SK-N-SH treated with all-trans-retinoic acid at 6 μM for 48 hours (cell line): ENCODE measurements at regions not wholly inside any gene's neighbourhood (a gene's known extent, or its start where the extent isn't known, plus 50 kb on each side); places are given as distances from the start of the nearest gene placed in this dataset.

Experiments used
- ATAC-seq: fragments of 200-7000 bp; cut with Tn5 transposase; 3 replicates; pipeline ENCODE4 v1.9.1; 2020; ENCODE audit warnings: mild to moderate bottlenecking, moderate library complexity
- ARNTL ChIP-seq: fragments of 450-650 bp; formaldehyde crosslinking; IDR thresholded peaks from 2 replicates; pipeline ENCODE4 v1.5.0; 2020; ENCODE audit warnings: low read depth, mild to moderate bottlenecking, moderate library complexity, borderline replicate concordance
- BACH2 ChIP-seq: fragments of 250-450 bp; sonication (Bioruptor Pico); IDR thresholded peaks from 2 replicates; pipeline ENCODE4 v1.9.0; 2021; ENCODE audit warnings: mild to moderate bottlenecking, borderline replicate concordance
- CREB5 ChIP-seq: fragments of 250-450 bp; sonication (Bioruptor Pico); IDR thresholded peaks from 2 replicates; pipeline ENCODE4 v1.5.1; 2020; ENCODE audit warnings: low read depth, mild to moderate bottlenecking, moderate library complexity
- CSDC2 ChIP-seq: fragments of 250-450 bp; sonication (Bioruptor Pico); IDR thresholded peaks from 2 replicates; pipeline ENCODE4 v1.5.0; 2020; ENCODE audit warnings: mild to moderate bottlenecking, moderate library complexity
- ESRRG ChIP-seq: fragments of 250-450 bp; sonication (Bioruptor Pico); IDR thresholded peaks from 2 replicates; pipeline ENCODE4 v1.6.1; 2021; ENCODE audit warnings: mild to moderate bottlenecking
- GLIS3 ChIP-seq: fragments of 250-450 bp; sonication (Bioruptor Pico); IDR thresholded peaks from 2 replicates; pipeline ENCODE4 v1.5.0; 2020; ENCODE audit warnings: mild to moderate bottlenecking, moderate library complexity
- ISL1 ChIP-seq: fragments of 250-450 bp; sonication (Bioruptor Pico); IDR thresholded peaks from 2 replicates; pipeline ENCODE4 v2.1.2; 2022; ENCODE audit warnings: mild to moderate bottlenecking, moderate library complexity
- OSR1 ChIP-seq: fragments of 250-450 bp; sonication (Bioruptor Pico); IDR thresholded peaks from 2 replicates; pipeline ENCODE4 v1.8.0; 2022; ENCODE audit warnings: moderate library complexity, mild to moderate bottlenecking, inconsistent platforms
- PPARA ChIP-seq: fragments of 250-450 bp; sonication (Bioruptor Pico); IDR thresholded peaks from 2 replicates; pipeline ENCODE4 v1.5.0; 2020; ENCODE audit warnings: mild to moderate bottlenecking, borderline replicate concordance
- RARB ChIP-seq: fragments of 250-450 bp; sonication (Bioruptor Pico); IDR thresholded peaks from 2 replicates; pipeline ENCODE4 v1.8.0; 2021; ENCODE audit warnings: mild to moderate bottlenecking, moderate library complexity
- SNAI2 ChIP-seq: fragments of 250-450 bp; sonication (Bioruptor Pico); IDR thresholded peaks from 2 replicates; pipeline ENCODE4 v1.5.0; 2020; ENCODE audit warnings: mild to moderate bottlenecking, moderate library complexity
- TCF4 ChIP-seq: fragments of 250-450 bp; sonication (Bioruptor Pico); IDR thresholded peaks from 2 replicates; pipeline ENCODE4 v1.8.0; 2021; ENCODE audit warnings: mild to moderate bottlenecking, moderate library complexity, borderline replicate concordance
- TOX ChIP-seq: fragments of 250-450 bp; sonication (Bioruptor Pico); IDR thresholded peaks from 2 replicates; pipeline ENCODE4 v1.8.0; 2021; ENCODE audit warnings: mild to moderate bottlenecking, moderate library complexity, borderline replicate concordance
- TSHZ2 ChIP-seq: fragments of 250-450 bp; sonication (Bioruptor Pico); IDR thresholded peaks from 2 replicates; pipeline ENCODE4 v1.5.0; 2020; ENCODE audit warnings: mild to moderate bottlenecking, moderate library complexity
- ZC3H10 ChIP-seq: fragments of 250-450 bp; sonication (Bioruptor Pico); IDR thresholded peaks from 2 replicates; pipeline ENCODE4 v1.5.1; 2021; ENCODE audit warnings: mild to moderate bottlenecking, moderate library complexity
- ZFP3 ChIP-seq: fragments of 250-450 bp; sonication (Bioruptor Pico); IDR thresholded peaks from 2 replicates; pipeline ENCODE4 v1.5.0; 2020; ENCODE audit warnings: mild to moderate bottlenecking, moderate library complexity
- ZFP30 ChIP-seq: fragments of 450-650 bp; formaldehyde crosslinking; IDR thresholded peaks from 2 replicates; pipeline ENCODE4 v1.5.0; 2022; ENCODE audit warnings: mild to moderate bottlenecking, moderate library complexity
- ZNF565 ChIP-seq: fragments of 450-650 bp; formaldehyde crosslinking; conservative IDR thresholded peaks from 2 replicates; pipeline ENCODE4 v1.5.0; 2020; ENCODE audit warnings: low read depth, mild to moderate bottlenecking, moderate library complexity
- ZNF70 ChIP-seq: fragments of 450-650 bp; formaldehyde crosslinking; IDR thresholded peaks from 2 replicates; pipeline ENCODE4 v1.5.0; 2020; ENCODE audit warnings: mild to moderate bottlenecking, moderate library complexity
- ZNF8 ChIP-seq: fragments of 450-650 bp; formaldehyde crosslinking; IDR thresholded peaks from 2 replicates; pipeline ENCODE4 v1.5.0; 2020; ENCODE audit warnings: mild to moderate bottlenecking, moderate library complexity
- TF ChIP-seq, protein P1 (sequence below): fragments of 250-450 bp; sonication (Bioruptor Pico); IDR thresholded peaks from 2 replicates; pipeline ENCODE4 v1.8.0; 2020; ENCODE audit warnings: mild to moderate bottlenecking, moderate library complexity, borderline replicate concordance
- TF ChIP-seq, protein P2 (sequence below): fragments of 250-450 bp; sonication (Bioruptor Pico); IDR thresholded peaks from 2 replicates; pipeline ENCODE4 v1.5.1; 2021; ENCODE audit warnings: mild to moderate bottlenecking, moderate library complexity

DNA sequence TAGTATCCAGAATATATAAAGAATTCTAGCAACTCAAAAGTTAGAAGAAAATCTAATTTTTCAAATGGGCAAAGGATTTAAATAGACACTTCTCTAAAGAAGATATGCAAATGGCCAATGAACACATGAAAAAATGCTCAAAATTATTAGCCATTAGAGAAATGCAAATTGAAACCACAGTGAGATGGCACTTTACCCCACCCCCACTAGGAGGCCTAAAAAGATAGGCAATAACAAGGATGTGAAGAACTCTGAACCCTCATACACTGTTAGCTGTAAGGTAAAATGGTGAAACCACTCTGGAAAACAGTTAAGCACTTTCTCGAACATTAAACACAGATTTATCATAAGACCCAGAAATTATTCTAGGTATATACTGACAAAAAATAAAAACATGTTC is 71.4 kb upstream of the IRX6 start:
- no peak for TF ChIP-seq ESRRG (CRISPR knock-in tag)
- TF ChIP-seq PPARA (CRISPR knock-in tag): no peak
- TF ChIP-seq ARNTL: no peak
- no peak for TF ChIP-seq CREB5 (CRISPR knock-in tag)
- TF ChIP-seq ZFP30 (CRISPR knock-in tag): no peak
- no peak for TF ChIP-seq CSDC2 (CRISPR knock-in tag)
- no peak for TF ChIP-seq ISL1 (CRISPR knock-in tag)
- TF ChIP-seq, protein P1, sequence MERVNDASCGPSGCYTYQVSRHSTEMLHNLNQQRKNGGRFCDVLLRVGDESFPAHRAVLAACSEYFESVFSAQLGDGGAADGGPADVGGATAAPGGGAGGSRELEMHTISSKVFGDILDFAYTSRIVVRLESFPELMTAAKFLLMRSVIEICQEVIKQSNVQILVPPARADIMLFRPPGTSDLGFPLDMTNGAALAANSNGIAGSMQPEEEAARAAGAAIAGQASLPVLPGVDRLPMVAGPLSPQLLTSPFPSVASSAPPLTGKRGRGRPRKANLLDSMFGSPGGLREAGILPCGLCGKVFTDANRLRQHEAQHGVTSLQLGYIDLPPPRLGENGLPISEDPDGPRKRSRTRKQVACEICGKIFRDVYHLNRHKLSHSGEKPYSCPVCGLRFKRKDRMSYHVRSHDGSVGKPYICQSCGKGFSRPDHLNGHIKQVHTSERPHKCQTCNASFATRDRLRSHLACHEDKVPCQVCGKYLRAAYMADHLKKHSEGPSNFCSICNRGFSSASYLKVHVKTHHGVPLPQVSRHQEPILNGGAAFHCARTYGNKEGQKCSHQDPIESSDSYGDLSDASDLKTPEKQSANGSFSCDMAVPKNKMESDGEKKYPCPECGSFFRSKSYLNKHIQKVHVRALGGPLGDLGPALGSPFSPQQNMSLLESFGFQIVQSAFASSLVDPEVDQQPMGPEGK: no peak
- no peak for TF ChIP-seq ZNF8 (CRISPR knock-in tag)
- no peak for TF ChIP-seq TOX (CRISPR knock-in tag)
- no peak for TF ChIP-seq ZNF70 (CRISPR knock-in tag)
- no peak for TF ChIP-seq BACH2
- TF ChIP-seq SNAI2 (CRISPR knock-in tag): no peak
- TF ChIP-seq ZFP3: no peak
- TF ChIP-seq TSHZ2 (CRISPR knock-in tag): no peak
- no peak for TF ChIP-seq OSR1 (CRISPR knock-in tag)
- TF ChIP-seq, protein P2, sequence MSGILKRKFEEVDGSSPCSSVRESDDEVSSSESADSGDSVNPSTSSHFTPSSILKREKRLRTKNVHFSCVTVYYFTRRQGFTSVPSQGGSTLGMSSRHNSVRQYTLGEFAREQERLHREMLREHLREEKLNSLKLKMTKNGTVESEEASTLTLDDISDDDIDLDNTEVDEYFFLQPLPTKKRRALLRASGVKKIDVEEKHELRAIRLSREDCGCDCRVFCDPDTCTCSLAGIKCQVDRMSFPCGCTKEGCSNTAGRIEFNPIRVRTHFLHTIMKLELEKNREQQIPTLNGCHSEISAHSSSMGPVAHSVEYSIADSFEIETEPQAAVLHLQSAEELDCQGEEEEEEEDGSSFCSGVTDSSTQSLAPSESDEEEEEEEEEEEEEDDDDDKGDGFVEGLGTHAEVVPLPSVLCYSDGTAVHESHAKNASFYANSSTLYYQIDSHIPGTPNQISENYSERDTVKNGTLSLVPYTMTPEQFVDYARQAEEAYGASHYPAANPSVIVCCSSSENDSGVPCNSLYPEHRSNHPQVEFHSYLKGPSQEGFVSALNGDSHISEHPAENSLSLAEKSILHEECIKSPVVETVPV (CRISPR knock-in tag): no peak
- TF ChIP-seq ZC3H10 (CRISPR knock-in tag): no peak
- TF ChIP-seq ZNF565 (CRISPR knock-in tag): no peak
- TF ChIP-seq RARB: no peak
- no peak for ATAC-seq

DNA sequence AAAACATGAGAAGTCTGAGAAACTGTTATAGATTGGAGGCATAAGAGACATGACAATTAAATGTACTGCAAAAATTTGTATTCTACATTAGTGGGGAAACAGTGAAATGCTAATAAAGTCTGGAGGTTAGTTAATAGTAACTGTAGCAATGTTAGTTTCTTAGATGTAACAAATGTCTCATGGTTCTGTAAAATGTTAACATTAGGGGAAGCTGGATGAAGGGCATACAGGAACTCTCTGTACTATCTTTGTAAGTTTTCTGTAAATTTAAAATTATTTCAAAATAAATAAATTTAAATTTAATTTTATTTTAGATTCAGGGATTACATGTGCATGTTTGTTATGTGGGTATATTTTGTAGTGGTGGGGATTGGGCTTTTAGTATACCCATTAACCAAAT is 70.0 kb upstream of the IRX6 start:
- ATAC-seq: no peak
- TF ChIP-seq ZFP30 (CRISPR knock-in tag): no peak
- TF ChIP-seq SNAI2 (CRISPR knock-in tag): no peak
- no peak for TF ChIP-seq ZFP3
- TF ChIP-seq TOX (CRISPR knock-in tag): no peak
- TF ChIP-seq CREB5 (CRISPR knock-in tag): no peak
- no peak for TF ChIP-seq CSDC2 (CRISPR knock-in tag)
- no peak for TF ChIP-seq ZNF8 (CRISPR knock-in tag)
- no peak for TF ChIP-seq ZNF565 (CRISPR knock-in tag)
- TF ChIP-seq TCF4 (CRISPR knock-in tag): no peak

DNA sequence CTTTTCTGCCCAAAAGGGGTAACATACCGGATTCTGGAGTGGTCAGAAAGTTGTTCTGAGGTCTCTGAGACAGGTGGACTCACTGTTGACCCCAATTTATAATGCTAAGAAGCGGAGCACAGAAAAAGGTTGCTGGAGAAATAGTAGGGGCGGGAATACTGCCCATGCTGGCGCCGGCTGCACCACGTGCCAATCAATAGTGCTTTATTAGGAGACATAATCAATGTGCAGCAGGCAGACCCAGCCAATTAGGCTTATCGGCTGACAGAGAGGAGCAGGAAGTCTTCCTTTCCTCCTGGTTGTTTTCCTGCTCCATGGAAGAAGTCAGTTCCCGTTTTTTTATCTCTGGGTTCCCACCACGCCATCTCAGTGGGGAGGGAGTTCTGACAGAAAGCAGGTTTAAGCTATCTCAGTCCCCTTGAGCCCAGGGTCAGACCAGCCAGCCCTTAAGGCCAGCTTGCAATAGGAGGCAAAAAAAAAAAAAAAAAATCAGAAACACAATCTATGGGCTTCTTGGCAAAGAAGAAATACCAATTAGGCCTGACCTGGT is 68.2 kb upstream of the IRX6 start:
- TF ChIP-seq ZNF565 (CRISPR knock-in tag): no peak
- no peak for TF ChIP-seq CREB5 (CRISPR knock-in tag)
- TF ChIP-seq TOX (CRISPR knock-in tag): no peak
- TF ChIP-seq ZNF70 (CRISPR knock-in tag): no peak
- TF ChIP-seq OSR1 (CRISPR knock-in tag): no peak
- no peak for TF ChIP-seq ARNTL
- TF ChIP-seq, protein P2 (CRISPR knock-in tag): no peak
- TF ChIP-seq ZFP3: no peak
- no peak for TF ChIP-seq TCF4 (CRISPR knock-in tag)
- TF ChIP-seq GLIS3: no peak
- TF ChIP-seq RARB: no peak
- no peak for TF ChIP-seq ESRRG (CRISPR knock-in tag)
- no peak for TF ChIP-seq ZFP30 (CRISPR knock-in tag)
- ATAC-seq: no peak
